LNCAP (cell line): ENCODE measurements at regions not wholly inside any gene's neighbourhood (a gene's known extent, or its start where the extent isn't known, plus 50 kb on each side); places are given as distances from the start of the nearest gene placed in this dataset.

ENCODE experiments used
- CTCF ChIP-seq: fragments of 450-650 bp; IDR thresholded peaks from 2 replicates; pipeline ENCODE4 v1.5.1; 2017; ENCODE audit warnings: mild to moderate bottlenecking

- no peak for TF ChIP-seq CTCF
These were observed 551.3 kb upstream of the TECRL start for GRCh38 chr4:64960516-64960915.

- TF ChIP-seq CTCF: no peak
These were observed 531.4 kb upstream of the TECRL start for GRCh38 chr4:64940698-64941097.

GRCh38 chr4:64935469-64936001 lies 526.3 kb upstream of the TECRL start:
- no peak for TF ChIP-seq CTCF

- no peak for TF ChIP-seq CTCF
These were observed 502.6 kb upstream of the TECRL start for GRCh38 chr4:64911846-64912245.

- no peak for TF ChIP-seq CTCF
These were observed 494.7 kb upstream of the TECRL start for GRCh38 chr4:64903986-64904385.

GRCh38 chr4:64899563-64899962 lies 490.3 kb upstream of the TECRL start:
- no peak for TF ChIP-seq CTCF

GRCh38 chr4:64897683-64898082 lies 488.4 kb upstream of the TECRL start:
- TF ChIP-seq CTCF: no peak

- TF ChIP-seq CTCF: no peak
These were observed 485.8 kb upstream of the TECRL start for GRCh38 chr4:64895031-64895430.
